ENCODE measurements at regions not wholly inside any gene's neighbourhood (a gene's known extent, or its start where the extent isn't known, plus 50 kb on each side); places are given as distances from the start of the nearest gene placed in this dataset.

DNA sequence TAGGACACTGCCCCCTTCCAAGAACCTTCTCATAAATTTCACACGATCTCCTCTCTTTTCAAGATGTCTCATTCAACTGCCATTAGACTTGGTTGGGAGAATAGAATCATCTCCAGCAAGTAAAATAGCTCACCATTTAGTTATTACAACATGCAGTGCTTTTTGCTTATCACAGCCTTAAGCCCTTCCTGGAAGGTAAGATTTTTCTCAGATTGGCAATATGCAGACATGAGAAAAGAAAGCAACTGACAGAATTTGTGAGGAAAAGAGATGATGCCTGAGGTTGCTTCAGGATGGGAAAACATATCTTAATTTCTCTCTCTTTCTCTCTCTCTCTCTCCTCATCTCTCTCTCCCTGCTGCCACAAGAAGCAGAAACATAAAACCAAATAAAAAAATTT, 855.1 kb upstream of the ACVR2A start:
- Mint-ChIP-seq H3K9me3 (no peaks in the 10 kb centered on the region), H3K27me3 (ENCODE audit: low read depth) (no peaks in the 10 kb centered on the region), H3K36me3 (ENCODE audit: low read depth) (no peaks in the 10 kb centered on the region), H3K4me3 (no peak overlapping the region), H3K27ac (no peak overlapping the region), H3K4me1 (peaks cover 60% of the 10 kb centered on the region)
- TF ChIP-seq, protein P1, sequence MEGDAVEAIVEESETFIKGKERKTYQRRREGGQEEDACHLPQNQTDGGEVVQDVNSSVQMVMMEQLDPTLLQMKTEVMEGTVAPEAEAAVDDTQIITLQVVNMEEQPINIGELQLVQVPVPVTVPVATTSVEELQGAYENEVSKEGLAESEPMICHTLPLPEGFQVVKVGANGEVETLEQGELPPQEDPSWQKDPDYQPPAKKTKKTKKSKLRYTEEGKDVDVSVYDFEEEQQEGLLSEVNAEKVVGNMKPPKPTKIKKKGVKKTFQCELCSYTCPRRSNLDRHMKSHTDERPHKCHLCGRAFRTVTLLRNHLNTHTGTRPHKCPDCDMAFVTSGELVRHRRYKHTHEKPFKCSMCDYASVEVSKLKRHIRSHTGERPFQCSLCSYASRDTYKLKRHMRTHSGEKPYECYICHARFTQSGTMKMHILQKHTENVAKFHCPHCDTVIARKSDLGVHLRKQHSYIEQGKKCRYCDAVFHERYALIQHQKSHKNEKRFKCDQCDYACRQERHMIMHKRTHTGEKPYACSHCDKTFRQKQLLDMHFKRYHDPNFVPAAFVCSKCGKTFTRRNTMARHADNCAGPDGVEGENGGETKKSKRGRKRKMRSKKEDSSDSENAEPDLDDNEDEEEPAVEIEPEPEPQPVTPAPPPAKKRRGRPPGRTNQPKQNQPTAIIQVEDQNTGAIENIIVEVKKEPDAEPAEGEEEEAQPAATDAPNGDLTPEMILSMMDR (IDR thresholded peaks at IDR 0.05; ENCODE audit: unreplicated experiment in 3 of 3) = no peak

DNA sequence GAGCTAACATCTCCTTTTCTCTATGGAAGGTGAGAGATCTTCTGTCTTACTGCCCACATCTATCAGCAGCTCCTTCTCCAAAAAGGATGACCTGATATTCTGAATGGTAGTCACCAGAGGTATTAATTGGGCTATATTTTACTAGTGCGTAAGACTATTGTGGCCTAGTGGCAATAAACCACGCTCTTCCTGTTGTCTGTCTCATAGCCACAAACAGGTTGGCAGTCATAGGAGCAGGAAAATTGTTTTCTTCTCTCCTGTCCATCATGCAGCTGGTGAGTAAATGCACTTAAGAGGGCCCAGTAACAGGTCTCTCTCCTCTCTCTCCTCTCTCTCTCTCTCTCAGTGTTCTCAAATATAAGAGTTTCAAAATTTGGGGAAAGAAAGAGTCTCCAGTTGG, 856.8 kb upstream of the ACVR2A start:
- H3K4me1 Mint-ChIP-seq = peaks cover 47% of the 10 kb centered on the region
- no peak overlapping the region for H3K27ac Mint-ChIP-seq
- H3K36me3 Mint-ChIP-seq (ENCODE audit: low read depth) = no peaks in the 10 kb centered on the region
- H3K4me3 Mint-ChIP-seq = no peak overlapping the region
- TF ChIP-seq, protein P1 (IDR thresholded peaks at IDR 0.05; ENCODE audit: unreplicated experiment in 3 of 3) = no peak
- no peaks in the 10 kb centered on the region for H3K9me3 Mint-ChIP-seq
- no peaks in the 10 kb centered on the region for H3K27me3 Mint-ChIP-seq (ENCODE audit: low read depth)

- TF ChIP-seq, protein P1 (IDR thresholded peaks at IDR 0.05; ENCODE audit: unreplicated experiment in 3 of 3) = no peak
- no peaks in the 10 kb centered on the region for H3K36me3 Mint-ChIP-seq (ENCODE audit: low read depth)
- H3K27ac Mint-ChIP-seq = peak overlapping the region; percentile 14 to 70 (median 30)
- H3K4me1 Mint-ChIP-seq = peaks cover 40% of the 10 kb centered on the region
- no peaks in the 10 kb centered on the region for H3K27me3 Mint-ChIP-seq (ENCODE audit: low read depth)
- no peak overlapping the region for H3K4me3 Mint-ChIP-seq
- H3K9me3 Mint-ChIP-seq = no peaks in the 10 kb centered on the region
These were observed 858.7 kb upstream of the ACVR2A start for GRCh38 chr2:146986161-146986560.

DNA sequence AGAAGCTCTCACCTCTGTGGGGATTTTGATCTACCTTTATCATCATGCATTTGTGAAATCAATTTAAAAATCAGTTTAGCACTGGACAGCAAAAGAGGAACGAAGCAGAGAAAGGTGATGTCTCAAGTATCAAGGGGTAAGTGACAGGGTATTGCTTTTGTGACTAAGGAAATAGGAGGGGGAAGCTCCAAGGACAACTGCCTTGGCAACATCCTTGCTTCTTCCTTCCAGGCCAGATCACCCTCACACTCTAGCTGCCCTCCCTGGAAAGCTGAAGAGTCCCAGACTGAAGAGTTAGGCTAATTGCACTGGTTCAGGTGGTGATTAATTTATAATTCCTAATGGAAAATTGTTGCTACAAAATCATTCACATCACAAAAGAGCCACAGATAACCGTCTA, 859.1 kb upstream of the ACVR2A start:
- Mint-ChIP-seq H3K4me1 (peaks cover 40% of the 10 kb centered on the region), H3K27ac (peak overlapping the region; percentile 14 to 70 (median 30))

GRCh38 chr2:146984014-146984413, 860.8 kb upstream of the ACVR2A start:
- no peaks in the 10 kb centered on the region for H3K36me3 Mint-ChIP-seq (ENCODE audit: low read depth)
- no peak overlapping the region for H3K4me3 Mint-ChIP-seq
- no peak overlapping the region for H3K27ac Mint-ChIP-seq
- TF ChIP-seq, protein P1 (IDR thresholded peaks at IDR 0.05; ENCODE audit: unreplicated experiment in 3 of 3) = no peak
- H3K4me1 Mint-ChIP-seq = peaks cover 26% of the 10 kb centered on the region
- H3K9me3 Mint-ChIP-seq = no peaks in the 10 kb centered on the region
- no peaks in the 10 kb centered on the region for H3K27me3 Mint-ChIP-seq (ENCODE audit: low read depth)

More for the DNA sequence above, 859.1 kb upstream of the ACVR2A start:
- TF ChIP-seq, protein P1 (IDR thresholded peaks at IDR 0.05; ENCODE audit: unreplicated experiment in 3 of 3) = no peak
- Mint-ChIP-seq H3K36me3 (ENCODE audit: low read depth) (no peaks in the 10 kb centered on the region), H3K9me3 (no peaks in the 10 kb centered on the region), H3K27me3 (ENCODE audit: low read depth) (no peaks in the 10 kb centered on the region), H3K4me3 (no peak overlapping the region)

- TF ChIP-seq, protein P1 (IDR thresholded peaks at IDR 0.05; ENCODE audit: unreplicated experiment in 3 of 3) = no peak
- Mint-ChIP-seq H3K27me3 (ENCODE audit: low read depth) (no peaks in the 10 kb centered on the region), H3K27ac (no peak overlapping the region), H3K36me3 (ENCODE audit: low read depth) (no peaks in the 10 kb centered on the region), H3K4me1 (peaks cover 24% of the 10 kb centered on the region), H3K4me3 (no peak overlapping the region), H3K9me3 (no peaks in the 10 kb centered on the region)
These were observed 862.4 kb upstream of the ACVR2A start for GRCh38 chr2:146982393-146982846.
